Endothelial cell of umbilical vein (primary cell): ENCODE measurements at regions not wholly inside any gene's neighbourhood (a gene's known extent, or its start where the extent isn't known, plus 50 kb on each side); places are given as distances from the start of the nearest gene placed in this dataset.

ENCODE experiments used
- BruUV-seq: library from RNA; stranded (reverse); fragments of 400-500 nt; replicated peaks from 2 replicates; lab custom pipeline; 2021; lab: Mats Ljungman, UMichigan
- CTCF ChIA-PET: fragments of 300-600, 350-600 bp; sonication (Branson Sonifier 250); formaldehyde crosslinking; loops from one replicate; lab custom pipeline; 2021; ENCODE audit warnings: antibody characterized with exemption, inconsistent platforms; lab: Charles Lee
- POLR2A ChIA-PET: fragments of 300-600, 350-600 bp; sonication (Branson Sonifier 250); formaldehyde crosslinking; loops from one replicate; lab custom pipeline; 2021; ENCODE audit warnings: antibody characterized with exemption, inconsistent platforms; lab: Charles Lee
- DNase-seq: peaks from one replicate; pipeline ENCODE4 v3.0.0-alpha.2; 2011; ENCODE audit warnings: low read depth, low spot score
- FAIRE-seq: peaks from 2 replicates; lab custom pipeline; 2011; peaks lifted over from hg19 to GRCh38; lab: Jason Lieb, UNC
- H2AFZ ChIP-seq: 2 replicates; pipeline ENCODE4 v1.6.0; 2012; ENCODE audit warnings: low read depth, low read length, control low read depth, inconsistent platforms
- H3K27ac ChIP-seq: 2 replicates; pipeline ENCODE4 v1.5.1; 2011; ENCODE audit warnings: low read depth, mild to moderate bottlenecking, control low read depth, low read length, moderate library complexity; ENCODE audit not compliant: insufficient read depth
- H3K27me3 ChIP-seq, 2 experiments: 2 replicates each; pipeline versions ENCODE4 v1.6.0 to v1.6.1; 2011; ENCODE audit warnings: low read length in 2 of 2, mixed read lengths in 1 of 2; ENCODE audit not compliant: control insufficient read depth in 2 of 2, insufficient read depth in 2 of 2
- H3K36me3 ChIP-seq, 2 experiments: 2 replicates in 1 of 2; 3 replicates in 1 of 2; pipeline ENCODE4 v1.5.1; 2011; ENCODE audit warnings: low read length in 2 of 2, mild to moderate bottlenecking in 1 of 2, moderate library complexity in 1 of 2; ENCODE audit not compliant: control insufficient read depth in 2 of 2, insufficient read depth in 2 of 2; ENCODE audit errors: extremely low read depth in 1 of 2
- H3K4me1 ChIP-seq: 3 replicates; pipeline ENCODE4 v1.5.1; 2011; ENCODE audit warnings: mild to moderate bottlenecking, low read length; ENCODE audit not compliant: control insufficient read depth, insufficient read depth; ENCODE audit errors: extremely low read depth
- H3K4me2 ChIP-seq: 2 replicates; pipeline ENCODE4 v1.6.1; 2011; ENCODE audit warnings: low read length, control low read depth, mixed read lengths; ENCODE audit not compliant: insufficient read depth
- H3K4me3 ChIP-seq, 3 experiments: fragments of 200-600 bp in 1 of 3; sonication (generic), shearing (Covaris generic) in 1 of 3; replicated peaks in 1 of 3; 2 replicates each; pipeline ENCODE4 v1.5.1; 2011 to 2016; ENCODE audit warnings: control low read depth in 3 of 3, low read length in 3 of 3, mild to moderate bottlenecking in 2 of 3, inconsistent platforms in 1 of 3, low read depth in 1 of 3, moderate library complexity in 1 of 3; ENCODE audit not compliant: insufficient read depth in 1 of 3
- H3K79me2 ChIP-seq: 2 replicates; pipeline ENCODE4 v1.6.0; 2012; ENCODE audit warnings: low read length, inconsistent platforms; ENCODE audit not compliant: control insufficient read depth, insufficient read depth
- H3K9ac ChIP-seq: replicated peaks from 2 replicates; pipeline ENCODE3; 2011; ENCODE audit warnings: low read length, control low read depth; ENCODE audit not compliant: insufficient read depth; ENCODE audit errors: extremely low read depth
- H3K9me1 ChIP-seq: replicated peaks from 3 replicates; pipeline ENCODE4 v1.6.0; 2011; ENCODE audit warnings: mild to moderate bottlenecking, low read length; ENCODE audit not compliant: control insufficient read depth, insufficient read depth; ENCODE audit errors: extremely low read depth
- H3K9me3 ChIP-seq: replicated peaks from 2 replicates; pipeline ENCODE4 v1.5.1; 2012; ENCODE audit warnings: low read length, inconsistent platforms; ENCODE audit not compliant: control insufficient read depth, insufficient read depth
- H4K20me1 ChIP-seq: replicated peaks from 2 replicates; pipeline ENCODE3; 2011; ENCODE audit warnings: mild to moderate bottlenecking, low read length; ENCODE audit not compliant: control insufficient read depth, insufficient read depth; ENCODE audit errors: extremely low read depth
- EZH2 ChIP-seq: IDR thresholded peaks from 2 replicates; pipeline ENCODE4 v1.6.1; 2012; ENCODE audit warnings: borderline replicate concordance, low read depth, mild to moderate bottlenecking, moderate library complexity, low read length, inconsistent platforms; ENCODE audit not compliant: severe bottlenecking
- FOS ChIP-seq: IDR thresholded peaks from 2 replicates; pipeline ENCODE4 v1.6.1; 2011; ENCODE audit warnings: mild to moderate bottlenecking, low read length, moderate library complexity, borderline replicate concordance; ENCODE audit not compliant: insufficient read depth
- GATA2 ChIP-seq: IDR thresholded peaks from 2 replicates; pipeline ENCODE4 v1.7.0; 2011; ENCODE audit warnings: low read depth, mild to moderate bottlenecking, moderate library complexity, mixed read lengths, low read length; ENCODE audit not compliant: insufficient read length, insufficient read depth
- MYC ChIP-seq: IDR thresholded peaks from one replicate; pipeline ENCODE4 v1.6.1; 2011; ENCODE audit warnings: mild to moderate bottlenecking, low read depth, low read length
- POLR2A ChIP-seq: IDR thresholded peaks from 2 replicates; pipeline ENCODE4 v1.6.1; 2012; ENCODE audit warnings: low read depth, mild to moderate bottlenecking, control low read depth, low read length
- dilution Hi-C: fragments of 300-500 bp; cut with MboI; formaldehyde crosslinking; loops from one replicate; pipeline ENCODE4 v1.15.0; 2019; ENCODE audit warnings: low sequenced_read_pairs; ENCODE audit not compliant: extremely low pct_ligation_motif_present
- intact Hi-C: fragments of 100-400 bp; cut with micrococcal nuclease; formaldehyde crosslinking; loops from one replicate; pipeline ENCODE4 v1.10.0; 2022
- TF ChIP-seq, protein P1 (sequence below): IDR thresholded peaks from 2 replicates; pipeline ENCODE4 v1.6.1; 2011; ENCODE audit not compliant: insufficient read depth, insufficient read length
- TF ChIP-seq, protein P2 (sequence below), 2 donors: IDR thresholded peaks; 1 replicate in 1 of 2; 2 replicates in 1 of 2; pipeline ENCODE4 v1.5.1; 2011; ENCODE audit warnings: low read length in 2 of 2, mild to moderate bottlenecking in 2 of 2, moderate library complexity in 2 of 2, control low read depth in 1 of 2, inconsistent platforms in 1 of 2, low read depth in 1 of 2; ENCODE audit not compliant: insufficient read depth in 1 of 2; ENCODE audit errors: extremely low read depth in 1 of 2

DNA sequence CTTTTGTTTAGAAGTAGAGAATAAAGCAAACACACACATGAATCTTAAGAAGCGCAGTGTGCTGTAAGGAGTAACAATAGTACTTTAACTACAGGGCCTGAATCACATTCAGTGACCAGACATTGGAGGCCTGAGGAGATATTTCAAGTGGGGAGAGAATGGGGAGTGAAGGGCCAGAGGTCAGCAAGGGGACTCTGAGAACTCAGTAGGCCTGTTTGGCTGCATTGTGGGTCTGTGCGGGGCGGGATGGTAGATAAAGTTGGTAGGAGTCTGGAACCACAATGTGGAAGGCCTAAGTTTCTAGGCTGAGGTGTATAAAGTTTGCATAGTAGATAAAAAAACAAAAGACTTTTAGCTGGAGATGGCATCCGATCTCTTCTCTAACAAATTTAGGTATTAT lies 52.7 kb upstream of the WLS start:
- DNase-seq (no peak), FAIRE-seq (no peak)
- Histone ChIP-seq H3K9me3 (no peaks in the 10 kb centered on the region), H3K9ac (no peak overlapping the region), H3K27ac (no peak overlapping the region), H2AFZ (no peak overlapping the region), H3K79me2 (no peaks in the 10 kb centered on the region), H3K4me3 (no peak overlapping the region), H3K4me2 (no peak overlapping the region), H3K9me1 (no peaks in the 10 kb centered on the region), H3K27me3 (no peaks in the 10 kb centered on the region), H4K20me1 (no peaks in the 10 kb centered on the region), H3K4me1 (no peaks in the 10 kb centered on the region), H3K36me3 (no peaks in the 10 kb centered on the region)
- ChIA-PET CTCF (no interaction called here), POLR2A (no interaction called here)
- intact Hi-C loops (no loop called here), dilution Hi-C loops (no loop called here)
- TF ChIP-seq, protein P1, sequence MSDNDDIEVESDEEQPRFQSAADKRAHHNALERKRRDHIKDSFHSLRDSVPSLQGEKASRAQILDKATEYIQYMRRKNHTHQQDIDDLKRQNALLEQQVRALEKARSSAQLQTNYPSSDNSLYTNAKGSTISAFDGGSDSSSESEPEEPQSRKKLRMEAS, result no peak
- TF ChIP-seq, protein P2, sequence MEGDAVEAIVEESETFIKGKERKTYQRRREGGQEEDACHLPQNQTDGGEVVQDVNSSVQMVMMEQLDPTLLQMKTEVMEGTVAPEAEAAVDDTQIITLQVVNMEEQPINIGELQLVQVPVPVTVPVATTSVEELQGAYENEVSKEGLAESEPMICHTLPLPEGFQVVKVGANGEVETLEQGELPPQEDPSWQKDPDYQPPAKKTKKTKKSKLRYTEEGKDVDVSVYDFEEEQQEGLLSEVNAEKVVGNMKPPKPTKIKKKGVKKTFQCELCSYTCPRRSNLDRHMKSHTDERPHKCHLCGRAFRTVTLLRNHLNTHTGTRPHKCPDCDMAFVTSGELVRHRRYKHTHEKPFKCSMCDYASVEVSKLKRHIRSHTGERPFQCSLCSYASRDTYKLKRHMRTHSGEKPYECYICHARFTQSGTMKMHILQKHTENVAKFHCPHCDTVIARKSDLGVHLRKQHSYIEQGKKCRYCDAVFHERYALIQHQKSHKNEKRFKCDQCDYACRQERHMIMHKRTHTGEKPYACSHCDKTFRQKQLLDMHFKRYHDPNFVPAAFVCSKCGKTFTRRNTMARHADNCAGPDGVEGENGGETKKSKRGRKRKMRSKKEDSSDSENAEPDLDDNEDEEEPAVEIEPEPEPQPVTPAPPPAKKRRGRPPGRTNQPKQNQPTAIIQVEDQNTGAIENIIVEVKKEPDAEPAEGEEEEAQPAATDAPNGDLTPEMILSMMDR (IDR thresholded peaks at IDR 0.05; ENCODE audit: extremely low read depth in 1 of 2, insufficient read depth in 1 of 2, low read depth in 1 of 2, low read length in 2 of 2), result no peak
- TF ChIP-seq GATA2 (no peak), POLR2A (no peak)
- BruUV-seq, result no TSS peak

DNA sequence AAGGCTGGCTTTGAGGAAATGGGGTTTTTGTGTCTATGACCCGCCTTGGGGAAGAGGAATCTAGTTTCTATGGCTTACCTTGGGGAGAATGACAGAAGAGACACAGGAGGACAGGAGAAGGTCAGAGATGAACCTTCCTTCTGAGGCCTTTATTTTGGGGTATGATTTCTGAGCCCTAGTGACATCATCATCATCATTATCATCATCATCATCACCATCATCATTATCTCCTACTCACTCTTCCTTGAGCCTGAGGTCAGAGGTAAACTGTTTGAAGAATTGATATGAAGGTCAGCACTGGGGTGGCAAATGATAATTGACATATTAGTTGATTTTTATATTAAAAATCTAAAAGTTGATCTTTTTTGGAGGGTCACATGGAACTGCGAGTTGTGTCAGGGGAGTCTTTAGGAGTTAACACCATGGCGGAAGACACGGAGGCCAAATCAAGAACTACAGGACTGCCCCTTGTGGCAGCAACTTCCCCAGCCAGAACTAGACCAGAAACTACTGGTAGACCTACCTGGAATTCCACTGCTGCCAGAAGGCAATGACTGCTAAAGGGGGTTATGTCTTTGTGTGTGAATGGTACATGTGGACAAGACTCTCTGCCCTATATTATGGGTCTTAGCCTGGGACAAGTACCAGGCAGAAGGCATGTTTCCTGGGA lies 49.8 kb upstream of the WLS start:
- Histone ChIP-seq H4K20me1 (no peaks in the 10 kb centered on the region), H3K79me2 (no peaks in the 10 kb centered on the region), H3K27me3 (no peaks in the 10 kb centered on the region), H3K4me1 (no peaks in the 10 kb centered on the region), H3K9me3 (no peaks in the 10 kb centered on the region), H3K36me3 (no peaks in the 10 kb centered on the region), H3K4me3 (no peak overlapping the region), H3K4me2 (no peak overlapping the region), H3K9ac (no peak overlapping the region), H3K9me1 (no peaks in the 10 kb centered on the region), H2AFZ (no peak overlapping the region), H3K27ac (no peak overlapping the region)
- no TSS peak for BruUV-seq
- dilution Hi-C loops, result no loop called here
- intact Hi-C loops, result no loop called here
- CTCF ChIA-PET, result interaction anchor here (1.6 kb wide), 1 partner anchor 11 kb away, joined by 4 read pairs; no protein-coding TSS in a partner anchor
- DNase-seq (no peak), FAIRE-seq (no peak)
- POLR2A ChIA-PET, result no interaction called here
- TF ChIP-seq MYC (no peak), POLR2A (no peak), GATA2 (no peak), EZH2 (no peak), FOS (no peak)
- TF ChIP-seq, protein P2 (IDR thresholded peaks at IDR 0.05; ENCODE audit: extremely low read depth in 1 of 2, insufficient read depth in 1 of 2, low read depth in 1 of 2, low read length in 2 of 2), result no peak
- TF ChIP-seq, protein P1, result no peak
